Epidermal melanocyte (primary cell): ENCODE measurements at regions not wholly inside any gene's neighbourhood (a gene's known extent, or its start where the extent isn't known, plus 50 kb on each side); places are given as distances from the start of the nearest gene placed in this dataset.

Experiments
- DNase-seq: peaks from one replicate; pipeline ENCODE4 v3.0.0; 2011; ENCODE audit warnings: low spot score; ENCODE audit not compliant: insufficient read length

DNA sequence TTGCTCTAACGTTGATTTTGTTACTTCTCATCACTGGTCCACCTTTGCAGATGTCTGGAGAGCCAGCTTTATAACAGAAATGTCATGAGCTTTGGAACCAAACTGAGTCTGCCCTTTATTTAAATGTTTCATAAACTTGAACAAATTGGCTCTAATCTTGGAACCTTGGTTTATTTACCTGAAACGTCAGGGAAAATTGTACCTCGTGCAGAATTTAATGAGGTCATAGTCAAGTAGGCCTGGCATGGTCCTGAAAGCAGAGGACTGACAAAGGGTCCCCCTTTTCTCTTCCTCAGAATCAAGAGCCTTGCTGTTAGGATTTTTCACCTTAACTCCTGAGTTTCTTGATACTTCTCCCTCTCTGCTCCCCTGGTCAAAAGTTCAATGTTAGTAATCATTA, 828.0 kb downstream of the GRID1 start:
- DNase-seq, result no peak

DNA sequence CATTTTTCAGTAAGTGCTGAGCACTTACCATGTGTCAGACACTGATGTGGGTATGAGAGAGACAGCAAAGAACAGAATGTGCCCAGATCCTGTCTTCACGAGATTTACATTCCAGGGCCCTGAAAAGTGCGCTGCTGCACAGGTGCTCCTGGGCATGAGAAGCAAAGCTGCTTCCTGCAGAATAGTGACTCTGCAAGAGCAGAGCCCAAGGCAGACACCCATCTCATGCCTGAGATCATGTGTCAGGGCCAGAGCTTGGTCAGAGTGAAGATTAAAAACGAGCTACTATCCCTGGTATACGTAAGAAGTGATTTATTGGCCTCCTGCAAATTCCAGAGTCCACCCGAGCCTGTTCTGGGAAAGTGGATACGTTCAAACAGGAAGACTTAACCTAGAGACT, 824.4 kb downstream of the GRID1 start:
- DNase-seq, result no peak

DNA sequence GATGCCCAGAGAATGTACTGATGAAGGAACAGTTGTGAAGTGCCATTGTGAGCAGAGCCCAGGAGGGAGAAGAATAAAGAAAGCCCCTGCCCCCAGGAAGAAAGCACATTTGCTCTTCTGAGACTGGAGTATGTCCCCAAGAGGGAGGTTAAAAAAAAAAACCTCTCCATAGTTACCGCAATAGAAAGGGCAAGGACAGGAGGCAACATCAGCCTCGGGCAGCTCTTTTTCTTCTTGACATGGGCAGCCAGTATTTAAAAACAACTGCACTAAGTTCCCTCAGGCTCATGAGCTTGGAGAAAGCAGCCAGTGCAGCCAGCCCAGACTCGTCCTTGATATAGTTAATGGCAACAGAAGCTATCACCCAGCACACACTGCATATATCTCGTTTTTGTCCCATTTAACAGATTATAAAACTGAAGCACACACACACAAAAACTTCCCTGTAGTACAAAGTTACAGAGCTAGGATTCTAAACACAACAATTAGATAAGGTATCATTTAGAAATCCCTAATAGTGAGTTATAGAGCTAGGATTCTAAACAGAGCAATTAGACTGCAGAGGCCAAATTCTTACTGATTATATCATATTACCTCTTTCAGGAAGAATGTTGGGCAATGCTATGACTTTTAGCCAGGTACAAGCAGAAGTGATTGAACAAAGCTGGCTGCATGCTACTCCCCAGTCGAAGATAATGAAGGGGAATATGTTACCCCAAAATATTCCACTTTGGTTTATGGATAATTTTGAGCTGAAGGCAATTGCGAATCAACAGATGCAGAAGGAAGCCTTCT, 823.5 kb downstream of the GRID1 start:
- no peak for DNase-seq

DNA sequence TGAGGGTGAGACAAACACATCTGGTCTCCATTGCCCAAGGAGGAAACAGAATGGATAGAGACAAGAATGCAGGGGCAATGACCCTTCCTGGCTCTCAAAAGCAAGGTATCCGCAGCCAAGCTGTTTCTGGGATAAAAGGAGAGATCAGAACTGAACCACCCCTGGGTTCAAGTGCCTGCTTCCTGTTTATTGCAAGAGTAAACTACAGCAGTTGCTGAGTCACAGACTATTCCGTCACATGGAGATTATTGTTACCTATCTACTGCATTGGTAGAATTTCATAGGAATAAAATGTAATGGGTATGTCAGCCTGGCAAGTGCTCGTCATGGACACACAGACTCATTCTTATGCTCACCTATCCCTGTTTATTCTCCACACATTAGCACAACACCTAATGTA, 821.6 kb downstream of the GRID1 start:
- DNase-seq, result no peak

DNA sequence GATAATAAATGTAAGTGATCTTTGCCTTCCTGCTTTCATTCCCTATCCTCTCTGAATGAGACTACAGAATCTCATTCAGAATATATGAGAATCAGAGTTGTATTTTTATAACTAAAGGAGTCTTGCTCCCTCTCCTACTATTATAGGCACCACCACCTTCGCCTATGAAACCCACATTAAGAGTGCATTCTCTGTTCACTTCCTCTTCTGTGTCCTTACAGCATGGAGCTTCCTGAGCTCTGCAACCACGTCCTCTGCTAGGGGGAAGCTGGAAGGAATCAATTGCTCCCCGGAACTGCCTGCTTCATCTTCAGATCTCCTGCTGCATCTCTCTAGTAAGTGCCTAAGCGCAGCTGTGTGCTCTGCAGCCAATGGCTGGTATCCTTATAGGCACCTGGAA, 820.7 kb downstream of the GRID1 start:
- no peak for DNase-seq

DNA sequence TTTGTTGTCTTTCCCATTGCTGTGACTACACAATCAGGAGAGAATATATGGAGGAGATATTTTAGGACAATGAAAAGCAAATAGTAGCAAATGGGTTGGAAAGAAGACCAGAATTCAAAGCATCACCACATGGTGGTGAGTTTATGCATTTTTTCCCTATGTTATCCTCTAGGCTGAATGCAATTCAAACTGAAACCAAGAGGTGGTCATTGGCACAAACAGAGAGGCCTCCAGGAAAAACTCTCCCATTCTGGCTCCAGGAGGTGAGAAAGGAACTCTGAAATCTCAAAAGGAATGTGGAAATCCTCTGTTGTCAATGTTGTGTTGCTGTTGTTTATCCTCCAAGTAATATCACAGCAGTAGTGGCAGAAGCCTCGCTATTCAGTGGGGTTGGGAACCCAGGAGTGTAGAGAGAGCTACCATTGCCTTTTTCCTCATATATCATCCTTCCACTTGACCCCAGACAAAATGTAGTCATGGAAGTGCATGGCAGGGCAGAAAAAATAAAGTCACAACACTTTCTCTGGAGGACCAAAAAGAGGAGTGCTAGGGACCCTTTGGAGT, 819.1 kb downstream of the GRID1 start:
- DNase-seq, result no peak

DNA sequence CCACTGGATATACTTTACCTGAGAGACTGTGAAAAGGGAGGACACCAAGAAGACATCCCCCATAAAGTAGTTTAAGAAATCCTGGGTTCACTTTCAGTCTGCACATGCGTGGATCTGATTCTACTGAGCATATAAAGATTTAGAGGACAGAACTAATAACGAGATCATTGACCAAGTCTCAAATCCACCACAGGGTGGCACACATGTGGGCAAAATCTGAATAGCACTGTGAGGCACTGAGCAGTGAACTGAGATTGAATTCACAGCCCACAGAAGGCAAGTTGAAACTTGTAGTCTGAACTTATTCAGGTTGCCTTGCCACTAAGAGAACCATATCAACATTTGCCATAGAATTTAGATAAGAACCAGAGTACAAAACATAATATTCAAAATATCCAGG, 818.6 kb downstream of the GRID1 start:
- no peak for DNase-seq
